ENCODE measurements at regions not wholly inside any gene's neighbourhood (a gene's known extent, or its start where the extent isn't known, plus 50 kb on each side); places are given as distances from the start of the nearest gene placed in this dataset.

DNA sequence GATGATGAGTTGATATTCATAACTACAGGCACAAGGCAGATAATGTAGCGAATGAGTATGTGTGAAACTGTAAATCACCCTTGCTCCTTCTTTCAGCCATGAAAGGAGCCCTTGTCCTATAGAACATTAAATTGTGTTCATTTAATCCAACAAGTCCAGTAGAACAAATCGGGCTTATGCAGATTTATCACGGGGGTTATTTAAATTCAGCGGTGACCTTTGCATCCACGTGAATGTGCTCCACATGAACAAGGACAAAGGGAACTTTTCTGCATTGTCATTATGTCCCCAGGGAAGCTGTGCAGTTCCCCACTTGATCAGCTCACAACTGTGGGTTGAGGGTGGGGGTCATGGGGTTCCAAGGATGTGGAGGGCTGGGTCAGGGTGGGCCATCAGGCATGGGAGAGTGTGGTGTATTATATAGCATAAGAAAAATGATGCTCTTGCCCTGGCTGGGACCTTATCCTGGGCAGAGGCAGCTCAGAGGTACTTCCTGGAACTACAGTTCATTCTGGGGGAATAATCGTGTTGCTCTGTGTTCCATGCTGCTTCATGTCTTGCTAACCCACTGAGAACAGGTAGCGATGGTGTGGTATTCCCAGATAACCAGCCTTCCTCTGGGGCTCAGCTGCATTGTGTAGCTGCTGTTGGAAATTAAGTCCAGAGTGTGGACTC is 306.6 kb downstream of the FAT3 start:
- TF ChIP-seq, protein P1, sequence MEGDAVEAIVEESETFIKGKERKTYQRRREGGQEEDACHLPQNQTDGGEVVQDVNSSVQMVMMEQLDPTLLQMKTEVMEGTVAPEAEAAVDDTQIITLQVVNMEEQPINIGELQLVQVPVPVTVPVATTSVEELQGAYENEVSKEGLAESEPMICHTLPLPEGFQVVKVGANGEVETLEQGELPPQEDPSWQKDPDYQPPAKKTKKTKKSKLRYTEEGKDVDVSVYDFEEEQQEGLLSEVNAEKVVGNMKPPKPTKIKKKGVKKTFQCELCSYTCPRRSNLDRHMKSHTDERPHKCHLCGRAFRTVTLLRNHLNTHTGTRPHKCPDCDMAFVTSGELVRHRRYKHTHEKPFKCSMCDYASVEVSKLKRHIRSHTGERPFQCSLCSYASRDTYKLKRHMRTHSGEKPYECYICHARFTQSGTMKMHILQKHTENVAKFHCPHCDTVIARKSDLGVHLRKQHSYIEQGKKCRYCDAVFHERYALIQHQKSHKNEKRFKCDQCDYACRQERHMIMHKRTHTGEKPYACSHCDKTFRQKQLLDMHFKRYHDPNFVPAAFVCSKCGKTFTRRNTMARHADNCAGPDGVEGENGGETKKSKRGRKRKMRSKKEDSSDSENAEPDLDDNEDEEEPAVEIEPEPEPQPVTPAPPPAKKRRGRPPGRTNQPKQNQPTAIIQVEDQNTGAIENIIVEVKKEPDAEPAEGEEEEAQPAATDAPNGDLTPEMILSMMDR (conservative IDR thresholded peaks at IDR 0.05): no peak
- no peak overlapping the region for H2BK5ac ChIP-seq (ENCODE audit: insufficient read length, low read length)
- no peaks in the 10 kb centered on the region for H3K79me2 ChIP-seq (ENCODE audit: insufficient read depth, low read length)
- H2BK15ac ChIP-seq (ENCODE audit: low read depth, low read length): no peak overlapping the region
- H3K27ac ChIP-seq (ENCODE audit: insufficient read length, low read depth, low read length): no peak overlapping the region
- no peak overlapping the region for H4K91ac ChIP-seq (ENCODE audit: insufficient read length, low read depth, low read length)
- H3K9ac ChIP-seq (ENCODE audit: extremely low read depth, insufficient read length, low read length): no peak overlapping the region
- no peaks in the 10 kb centered on the region for H3K79me1 ChIP-seq (ENCODE audit: insufficient read depth, low read depth, low read length, poor library complexity, severe bottlenecking)
- no peak overlapping the region for H3K23ac ChIP-seq (ENCODE audit: insufficient read length, low read depth, low read length)
- H2AFZ ChIP-seq (ENCODE audit: low read length): no peak overlapping the region
- H4K20me1 ChIP-seq (ENCODE audit: control insufficient read depth, insufficient read depth, insufficient read length): no peaks in the 10 kb centered on the region
- Mint-ChIP-seq H3K4me1 (peaks cover 39 to 49% of the 10 kb centered on the region in 2 experiments), H3K27ac (no peak overlapping the region; a peak in 1 of 7 replicates), H3K36me3 (ENCODE audit: insufficient read depth in 1 of 3, low read depth in 3 of 3) (no peaks in the 10 kb centered on the region), H3K9me3 (no peaks in the 10 kb centered on the region), H3K27me3 (ENCODE audit: low read depth) (no peaks in the 10 kb centered on the region), H3K4me3 (no peak overlapping the region)
- WGBS (ENCODE audit: extremely low coverage, insufficient read length, low lambda C conversion rate): no CpG with 5 or more reads among the region's 7 CpGs
- H3K4me2 ChIP-seq (ENCODE audit: insufficient read depth, insufficient read length, low read length): no peak overlapping the region
- H3K27me3 ChIP-seq (ENCODE audit: insufficient read depth, low read length): no peaks in the 10 kb centered on the region
- H4K5ac ChIP-seq (ENCODE audit: insufficient read length, low read depth, low read length): no peak overlapping the region
- H3K56ac ChIP-seq (ENCODE audit: insufficient read length, low read depth, low read length): no peak overlapping the region
- no peak overlapping the region for H3K14ac ChIP-seq (ENCODE audit: insufficient read depth, low read length)
- H2AK5ac ChIP-seq (ENCODE audit: insufficient read length, low read length): no peak overlapping the region
- DNase-seq: no peak
- no peak overlapping the region for H2BK120ac ChIP-seq (ENCODE audit: low read depth, low read length, poor library complexity, severe bottlenecking)
- no peak overlapping the region for H3T11ph ChIP-seq (ENCODE audit: low read length)
- H3K4me1 ChIP-seq (ENCODE audit: insufficient read depth, low read length): peaks cover 5% of the 10 kb centered on the region; the same call in 1 of the 2 replicates
- H3K18ac ChIP-seq (ENCODE audit: insufficient read length, low read depth, low read length): no peak overlapping the region
- no peaks in the 10 kb centered on the region for H3K23me2 ChIP-seq (ENCODE audit: insufficient read length, low read depth, low read length, poor library complexity, severe bottlenecking)
- H2BK12ac ChIP-seq (ENCODE audit: insufficient read length, low read depth, low read length): no peak overlapping the region
- H4K8ac ChIP-seq (replicated peaks; ENCODE audit: insufficient read length, low read depth, low read length): no peak overlapping the region
- H2BK20ac ChIP-seq (ENCODE audit: low read depth, low read length, poor library complexity, severe bottlenecking): no peak overlapping the region
- H3K4ac ChIP-seq (ENCODE audit: low read depth, low read length): no peak overlapping the region
- H3K9me3 ChIP-seq (ENCODE audit: control insufficient read depth, low read depth, low read length): no peaks in the 10 kb centered on the region
